Skeletal muscle tissue (tissue), 3 donors: ENCODE measurements at regions not wholly inside any gene's neighbourhood (a gene's known extent, or its start where the extent isn't known, plus 50 kb on each side); places are given as distances from the start of the nearest gene placed in this dataset.

Experiments used
- H3K27ac ChIP-seq: one replicate; pipeline ENCODE4 v1.7.0; 2013; ENCODE audit warnings: mild to moderate bottlenecking, low read depth, low read length, inconsistent platforms
- H3K27me3 ChIP-seq, 3 donors: one replicate each; pipeline ENCODE4 v1.7.0; 2013; ENCODE audit warnings: low read length in 3 of 3; ENCODE audit not compliant: control insufficient read depth in 3 of 3, insufficient read depth in 3 of 3
- H3K36me3 ChIP-seq, 3 donors: one replicate each; pipeline ENCODE4 v1.7.0; 2013; ENCODE audit warnings: low read length in 3 of 3; ENCODE audit not compliant: control insufficient read depth in 3 of 3, insufficient read depth in 3 of 3
- H3K4me1 ChIP-seq, 3 donors: one replicate each; pipeline ENCODE4 v1.7.0; 2013; ENCODE audit warnings: low read length in 3 of 3, mild to moderate bottlenecking in 3 of 3; ENCODE audit not compliant: control insufficient read depth in 3 of 3, insufficient read depth in 3 of 3
- H3K4me3 ChIP-seq, 3 donors: one replicate each; pipeline ENCODE4 v1.7.0; 2013; ENCODE audit warnings: low read length in 3 of 3
- H3K9ac ChIP-seq, 3 donors: one replicate each; pipeline ENCODE4 v1.7.0; 2013; ENCODE audit warnings: low read length in 3 of 3, mild to moderate bottlenecking in 3 of 3, moderate library complexity in 2 of 3, low read depth in 1 of 3
- H3K9me3 ChIP-seq, 3 donors: one replicate each; pipeline ENCODE4 v1.7.0; 2013; ENCODE audit warnings: low read length in 3 of 3; ENCODE audit not compliant: control insufficient read depth in 3 of 3
- donor health status: Osteomylitis.

GRCh38 chr5:74431290-74431669 lies 209.2 kb downstream of the ENC1 start:
- no peak overlapping the region for H3K9ac ChIP-seq
- H3K36me3 ChIP-seq: no peaks in the 10 kb centered on the region
- H3K9me3 ChIP-seq: peaks cover 0 to 2% (median 0%) of the 10 kb centered on the region in 3 donors
- H3K27ac ChIP-seq: no peak overlapping the region
- H3K4me3 ChIP-seq: no peak overlapping the region
- peaks cover 4 to 20% (median 5%) of the 10 kb centered on the region in 3 donors for H3K4me1 ChIP-seq
- no peaks in the 10 kb centered on the region for H3K27me3 ChIP-seq

DNA sequence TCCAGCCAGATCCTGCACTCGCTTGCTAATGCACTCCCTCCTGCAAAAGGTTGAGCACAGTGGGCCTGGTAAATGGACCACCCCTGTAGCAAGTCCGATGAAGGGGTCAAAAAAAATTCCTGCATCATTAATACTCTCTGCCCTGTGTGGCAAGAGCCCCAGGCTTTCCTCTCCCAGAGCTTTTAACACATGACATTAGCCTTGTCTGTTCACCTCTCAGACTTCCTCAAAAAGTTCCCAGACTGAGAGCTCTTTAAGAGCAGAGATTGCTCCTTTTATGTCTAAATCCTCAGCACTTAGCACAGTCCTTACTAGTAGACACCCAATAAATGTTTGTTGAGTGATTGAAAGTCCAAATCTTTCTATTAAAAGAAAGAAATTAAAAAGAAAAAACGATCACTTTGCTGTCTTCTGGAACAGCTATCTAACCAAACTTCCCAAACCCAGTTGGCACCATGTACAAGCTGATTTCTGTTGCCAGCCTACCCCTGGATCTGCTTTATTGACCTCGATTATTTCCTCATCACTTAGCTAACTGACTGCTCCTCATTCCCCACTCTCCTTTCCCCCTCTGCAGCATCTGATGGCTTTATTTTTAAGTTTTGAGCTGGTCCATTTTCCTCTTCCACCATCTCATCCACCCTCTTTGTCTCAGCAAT lies 209.8 kb downstream of the ENC1 start:
- Histone ChIP-seq H3K36me3 (no peaks in the 10 kb centered on the region), H3K9me3 (peaks cover 0 to 2% (median 0%) of the 10 kb centered on the region in 3 donors), H3K9ac (no peak overlapping the region), H3K4me3 (no peak overlapping the region), H3K4me1 (peaks cover 4 to 20% (median 5%) of the 10 kb centered on the region in 3 donors), H3K27me3 (no peaks in the 10 kb centered on the region), H3K27ac (no peak overlapping the region)

DNA sequence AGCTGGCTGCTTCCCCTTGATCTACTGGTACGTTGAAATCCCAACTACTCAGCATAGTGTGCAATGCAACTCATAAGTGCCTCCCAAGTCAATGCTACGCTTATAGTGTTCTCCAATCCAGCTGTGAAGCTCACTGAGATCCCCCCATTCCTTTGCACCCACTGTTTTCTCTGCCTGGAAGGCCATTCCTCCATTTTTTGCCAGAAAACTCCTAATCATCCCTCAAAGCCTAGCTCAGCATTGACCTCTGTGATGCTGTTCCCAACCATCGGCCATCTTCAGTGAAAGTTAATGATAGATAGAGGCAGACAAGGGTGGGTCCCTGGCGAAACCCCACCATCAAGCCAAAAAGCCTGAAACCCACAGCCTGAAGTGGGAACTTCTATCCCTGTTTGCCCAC lies 211.0 kb downstream of the ENC1 start:
- Histone ChIP-seq H3K9ac (no peak overlapping the region), H3K9me3 (peaks cover 0 to 2% (median 0%) of the 10 kb centered on the region in 3 donors), H3K27ac (no peak overlapping the region), H3K4me3 (no peak overlapping the region), H3K36me3 (no peaks in the 10 kb centered on the region), H3K27me3 (no peaks in the 10 kb centered on the region), H3K4me1 (peaks cover 4 to 17% (median 5%) of the 10 kb centered on the region in 3 donors)

DNA sequence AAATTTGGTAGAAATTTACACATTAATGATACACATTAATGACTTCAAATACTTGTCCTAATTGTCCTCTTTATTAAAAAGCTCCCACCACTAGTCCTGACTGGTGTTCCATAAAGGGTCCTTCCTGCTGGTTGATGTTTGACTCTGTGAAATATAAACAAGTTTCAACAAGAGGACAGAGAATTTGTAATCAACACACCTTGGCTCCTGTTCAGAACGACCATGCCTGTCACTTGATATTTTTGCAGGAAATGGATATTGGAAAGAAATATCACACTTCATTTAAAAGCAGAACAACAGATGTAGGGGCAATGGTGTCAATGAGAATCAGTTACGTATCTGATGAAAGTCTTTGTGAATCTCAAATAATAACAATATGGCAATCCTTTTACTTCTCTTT lies 211.7 kb downstream of the ENC1 start:
- no peak overlapping the region for H3K9ac ChIP-seq
- H3K4me3 ChIP-seq: no peak overlapping the region
- no peaks in the 10 kb centered on the region for H3K36me3 ChIP-seq
- peaks cover 0 to 2% (median 0%) of the 10 kb centered on the region in 3 donors for H3K9me3 ChIP-seq
- H3K27ac ChIP-seq: no peak overlapping the region
- H3K27me3 ChIP-seq: no peaks in the 10 kb centered on the region
- H3K4me1 ChIP-seq: peaks cover under 1 to 14% (median 4%) of the 10 kb centered on the region in 3 donors

GRCh38 chr5:74428275-74428674 lies 212.3 kb downstream of the ENC1 start:
- H3K9ac ChIP-seq: no peak overlapping the region
- H3K36me3 ChIP-seq: no peaks in the 10 kb centered on the region
- peaks cover 0 to 2% (median 0%) of the 10 kb centered on the region in 3 donors for H3K9me3 ChIP-seq
- H3K27ac ChIP-seq: no peak overlapping the region
- no peak overlapping the region for H3K4me3 ChIP-seq
- H3K4me1 ChIP-seq: peaks cover 0 to 9% (median 2%) of the 10 kb centered on the region in 3 donors
- H3K27me3 ChIP-seq: no peaks in the 10 kb centered on the region

DNA sequence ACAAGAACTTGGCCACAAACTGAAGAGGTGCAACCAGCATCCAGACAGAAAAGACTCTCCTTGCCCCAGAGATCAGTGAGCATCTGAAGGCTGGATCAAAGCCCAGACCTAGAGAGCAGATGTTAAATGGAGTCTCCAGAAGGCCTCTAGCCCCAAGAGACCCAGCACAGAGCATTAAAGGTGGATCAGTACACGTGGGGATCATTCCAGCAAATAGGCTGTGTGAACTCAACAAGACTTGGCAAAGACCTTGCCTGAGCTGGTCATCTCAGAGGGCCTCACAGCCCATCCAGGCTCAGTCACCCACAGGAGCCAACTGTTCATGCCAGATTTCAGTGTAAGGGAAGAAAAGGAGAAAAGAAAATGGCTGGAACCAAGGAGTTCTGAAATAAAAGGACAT lies 214.0 kb downstream of the ENC1 start:
- Histone ChIP-seq H3K4me3 (no peak overlapping the region), H3K36me3 (no peaks in the 10 kb centered on the region), H3K27ac (no peak overlapping the region), H3K9ac (no peak overlapping the region), H3K4me1 (no peaks in the 10 kb centered on the region), H3K9me3 (peaks cover 0 to 2% (median 0%) of the 10 kb centered on the region in 3 donors), H3K27me3 (no peaks in the 10 kb centered on the region)

- peaks cover 0 to 2% (median 0%) of the 10 kb centered on the region in 3 donors for H3K4me1 ChIP-seq
- H3K36me3 ChIP-seq: no peaks in the 10 kb centered on the region
- no peak overlapping the region for H3K4me3 ChIP-seq
- no peaks in the 10 kb centered on the region for H3K9me3 ChIP-seq
- no peaks in the 10 kb centered on the region for H3K27me3 ChIP-seq
- H3K9ac ChIP-seq: no peak overlapping the region
- H3K27ac ChIP-seq: no peak overlapping the region
Observed at GRCh38 chr5:74424162-74424868, 216.2 kb downstream of the ENC1 start.

GRCh38 chr5:74423383-74423782 lies 217.1 kb downstream of the ENC1 start:
- H3K9ac ChIP-seq: no peak overlapping the region

DNA sequence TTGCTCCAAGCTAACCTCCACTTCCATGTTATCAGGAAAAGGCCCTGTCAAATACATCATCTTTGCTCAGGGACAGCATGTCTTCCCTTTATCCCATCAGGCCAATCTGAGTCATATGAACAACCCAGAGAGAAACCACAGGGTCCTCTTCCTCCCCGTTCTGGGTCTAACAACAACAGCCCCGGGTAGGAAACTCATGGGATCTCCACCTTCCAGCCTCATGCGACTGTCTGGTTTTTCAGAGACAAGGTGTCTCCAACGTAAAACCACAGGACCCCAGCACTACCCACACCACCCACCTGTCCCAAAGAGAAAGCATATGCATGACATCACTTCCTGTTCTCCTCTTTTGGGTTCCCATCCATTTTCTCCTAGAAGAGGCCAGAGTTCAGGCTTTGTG lies 217.9 kb downstream of the ENC1 start:
- H3K4me1 ChIP-seq: peaks cover 0 to 2% (median 0%) of the 10 kb centered on the region in 3 donors
- no peak overlapping the region for H3K9ac ChIP-seq
- H3K27me3 ChIP-seq: no peaks in the 10 kb centered on the region
- H3K9me3 ChIP-seq: no peaks in the 10 kb centered on the region
- H3K4me3 ChIP-seq: no peak overlapping the region
- no peaks in the 10 kb centered on the region for H3K36me3 ChIP-seq
- H3K27ac ChIP-seq: no peak overlapping the region

More at GRCh38 chr5:74423383-74423782, 217.1 kb downstream of the ENC1 start:
- Histone ChIP-seq H3K27ac (no peak overlapping the region), H3K4me3 (no peak overlapping the region), H3K27me3 (no peaks in the 10 kb centered on the region), H3K4me1 (peaks cover 0 to 2% (median 0%) of the 10 kb centered on the region in 3 donors), H3K9me3 (no peaks in the 10 kb centered on the region), H3K36me3 (no peaks in the 10 kb centered on the region)

DNA sequence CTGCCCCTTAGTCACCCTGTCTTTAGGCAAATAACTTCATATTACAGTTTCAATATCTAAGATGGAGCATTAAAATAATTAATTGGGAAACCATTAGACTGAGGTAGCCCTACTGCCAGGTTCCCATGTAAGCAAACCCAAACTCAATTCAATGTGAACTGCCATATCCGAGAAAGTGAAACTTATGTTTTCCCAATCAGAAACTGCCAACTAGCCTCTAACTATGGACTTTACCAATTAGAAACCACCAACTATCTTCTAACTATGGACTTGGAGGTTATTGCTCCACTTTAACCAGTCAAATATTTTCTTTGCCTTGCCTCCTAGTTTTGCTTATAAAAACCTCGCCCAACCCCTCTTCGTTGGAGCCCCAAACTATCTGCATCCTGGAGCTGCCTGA lies 218.5 kb downstream of the ENC1 start:
- H3K9ac ChIP-seq: no peak overlapping the region

More for the DNA sequence above, 218.5 kb downstream of the ENC1 start:
- no peaks in the 10 kb centered on the region for H3K9me3 ChIP-seq
- no peaks in the 10 kb centered on the region for H3K36me3 ChIP-seq
- no peak overlapping the region for H3K27ac ChIP-seq
- H3K4me1 ChIP-seq: peaks cover 0 to 2% (median 0%) of the 10 kb centered on the region in 3 donors
- no peaks in the 10 kb centered on the region for H3K27me3 ChIP-seq
- H3K4me3 ChIP-seq: no peak overlapping the region
